ENCODE measurements at regions not wholly inside any gene's neighbourhood (a gene's known extent, or its start where the extent isn't known, plus 50 kb on each side); places are given as distances from the start of the nearest gene placed in this dataset.

GRCh38 chr17:77830816-77831473 is 127.6 kb upstream of the TNRC6C start:
- Histone ChIP-seq H3K36me3 (replicated peaks; ENCODE audit: low read depth, low read length) (no peaks in the 10 kb centered on the region), H3K79me2 (ENCODE audit: low read length) (no peaks in the 10 kb centered on the region), H3K9ac (ENCODE audit: low read length) (no peak overlapping the region), H3K27me3 (ENCODE audit: low read depth, low read length) (peaks cover 26% of the 10 kb centered on the region), H3K27ac (ENCODE audit: low read length) (no peak overlapping the region), H4K20me1 (ENCODE audit: insufficient read depth, low read length) (no peaks in the 10 kb centered on the region), H3K9me3 (ENCODE audit: insufficient read depth, low read length) (no peaks in the 10 kb centered on the region), H3K4me2 (ENCODE audit: low read length) (no peak overlapping the region), H3K4me3 (ENCODE audit: low read length) (no peak overlapping the region), H3K4me1 (ENCODE audit: low read length) (peaks cover 9% of the 10 kb centered on the region), H2AFZ (ENCODE audit: low read depth, low read length) (no peak overlapping the region)
- no peak for TF ChIP-seq EZH2phosphoT487 (IDR thresholded peaks at IDR 0.05; ENCODE audit: low read depth)
- no peak for TF ChIP-seq CTCF (IDR thresholded peaks at IDR 0.05; ENCODE audit: low read depth, low read length)

- Histone ChIP-seq H4K20me1 (ENCODE audit: insufficient read depth, low read length) (no peaks in the 10 kb centered on the region), H3K4me1 (ENCODE audit: low read length) (peaks cover 9% of the 10 kb centered on the region), H3K9me3 (ENCODE audit: insufficient read depth, low read length) (no peaks in the 10 kb centered on the region), H3K36me3 (replicated peaks; ENCODE audit: low read depth, low read length) (no peaks in the 10 kb centered on the region), H3K4me2 (ENCODE audit: low read length) (no peak overlapping the region), H2AFZ (ENCODE audit: low read depth, low read length) (no peak overlapping the region), H3K79me2 (ENCODE audit: low read length) (no peaks in the 10 kb centered on the region), H3K4me3 (ENCODE audit: low read length) (no peak overlapping the region), H3K27ac (ENCODE audit: low read length) (no peak overlapping the region), H3K27me3 (ENCODE audit: low read depth, low read length) (peaks cover 28% of the 10 kb centered on the region), H3K9ac (ENCODE audit: low read length) (no peak overlapping the region)
- no peak for TF ChIP-seq EZH2phosphoT487 (IDR thresholded peaks at IDR 0.05; ENCODE audit: low read depth)
- TF ChIP-seq CTCF (IDR thresholded peaks at IDR 0.05; ENCODE audit: low read depth, low read length) = no peak
Measured at GRCh38 chr17:77831474-77832179, 126.9 kb upstream of the TNRC6C start.

- Histone ChIP-seq H3K27ac (ENCODE audit: low read length) (no peak overlapping the region), H3K36me3 (replicated peaks; ENCODE audit: low read depth, low read length) (no peaks in the 10 kb centered on the region), H3K79me2 (ENCODE audit: low read length) (no peaks in the 10 kb centered on the region), H4K20me1 (ENCODE audit: insufficient read depth, low read length) (no peaks in the 10 kb centered on the region), H3K9ac (ENCODE audit: low read length) (no peak overlapping the region), H3K4me1 (ENCODE audit: low read length) (peaks cover 9% of the 10 kb centered on the region), H3K9me3 (ENCODE audit: insufficient read depth, low read length) (no peaks in the 10 kb centered on the region), H3K27me3 (ENCODE audit: low read depth, low read length) (peaks cover 30% of the 10 kb centered on the region), H3K4me2 (ENCODE audit: low read length) (no peak overlapping the region), H2AFZ (ENCODE audit: low read depth, low read length) (no peak overlapping the region), H3K4me3 (ENCODE audit: low read length) (no peak overlapping the region)
- TF ChIP-seq CTCF (IDR thresholded peaks at IDR 0.05; ENCODE audit: low read depth, low read length) (no peak), EZH2phosphoT487 (IDR thresholded peaks at IDR 0.05; ENCODE audit: low read depth) (no peak)
Measured at GRCh38 chr17:77832180-77832560, 126.3 kb upstream of the TNRC6C start.

GRCh38 chr17:77833769-77834168 is 124.7 kb upstream of the TNRC6C start:
- H3K9ac ChIP-seq (ENCODE audit: low read length) = no peak overlapping the region
- H3K27me3 ChIP-seq (ENCODE audit: low read depth, low read length) = peaks cover 27% of the 10 kb centered on the region
- no peak for TF ChIP-seq CTCF (IDR thresholded peaks at IDR 0.05; ENCODE audit: low read depth, low read length)
- H3K27ac ChIP-seq (ENCODE audit: low read length) = no peak overlapping the region
- H3K79me2 ChIP-seq (ENCODE audit: low read length) = no peaks in the 10 kb centered on the region
- H2AFZ ChIP-seq (ENCODE audit: low read depth, low read length) = no peak overlapping the region
- H4K20me1 ChIP-seq (ENCODE audit: insufficient read depth, low read length) = no peaks in the 10 kb centered on the region
- H3K4me3 ChIP-seq (ENCODE audit: low read length) = no peak overlapping the region
- H3K4me2 ChIP-seq (ENCODE audit: low read length) = no peak overlapping the region
- H3K9me3 ChIP-seq (ENCODE audit: insufficient read depth, low read length) = no peaks in the 10 kb centered on the region
- peaks cover 9% of the 10 kb centered on the region for H3K4me1 ChIP-seq (ENCODE audit: low read length)
- no peaks in the 10 kb centered on the region for H3K36me3 ChIP-seq (replicated peaks; ENCODE audit: low read depth, low read length)

Data from OCI-LY3 (cell line).